CD4-positive, alpha-beta T cell (primary cell): ENCODE measurements at regions not wholly inside any gene's neighbourhood (a gene's known extent, or its start where the extent isn't known, plus 50 kb on each side); places are given as distances from the start of the nearest gene placed in this dataset.

ENCODE experiments used
- ATAC-seq: fragments of 200-7000 bp; cut with Tn5 transposase; one replicate; pipeline ENCODE4 v1.10.0; 2022; ENCODE audit warnings: mild to moderate bottlenecking; ENCODE audit not compliant: poor library complexity
- CTCF ChIA-PET: fragments of 350-600 bp; sonication (Branson Sonifier 250); formaldehyde crosslinking; loops from one replicate; lab custom pipeline; 2021; ENCODE audit warnings: antibody characterized with exemption, inconsistent platforms; lab: Charles Lee
- POLR2A ChIA-PET: fragments of 350-600 bp; sonication (Branson Sonifier 250); formaldehyde crosslinking; loops from one replicate; lab custom pipeline; 2021; ENCODE audit warnings: antibody characterized with exemption, inconsistent platforms; lab: Charles Lee
- DNase-seq, 14 experiments: peaks; one replicate each; pipeline ENCODE4 v3.0.0-alpha.2; 2013 to 2020; ENCODE audit warnings: mixed read lengths in 2 of 14
- H3K27ac ChIP-seq, 2 donors: one replicate each; pipeline versions ENCODE4 v1.5.1 to v1.7.0; 2013; ENCODE audit warnings: low read length in 2 of 2, low read depth in 1 of 2, mild to moderate bottlenecking in 1 of 2
- H3K27me3 ChIP-seq, 2 experiments: 1 replicate in 1 of 2; 2 replicates in 1 of 2; pipeline versions ENCODE4 v1.6.1 to v1.7.0; 2013; ENCODE audit warnings: low read length in 2 of 2, control low read depth in 1 of 2, mild to moderate bottlenecking in 1 of 2, moderate library complexity in 1 of 2; ENCODE audit not compliant: insufficient read depth in 2 of 2, control insufficient read depth in 1 of 2
- H3K36me3 ChIP-seq: one replicate; pipeline ENCODE4 v1.6.1; 2013; ENCODE audit warnings: low read length, control low read depth; ENCODE audit not compliant: insufficient read depth
- H3K4me1 ChIP-seq: one replicate; pipeline ENCODE4 v1.6.1; 2013; ENCODE audit warnings: low read length, control low read depth; ENCODE audit not compliant: insufficient read depth
- H3K4me3 ChIP-seq: one replicate; pipeline ENCODE4 v1.5.1; 2013; ENCODE audit warnings: mild to moderate bottlenecking, low read length, moderate library complexity
- H3K9me3 ChIP-seq, 2 experiments: 1 replicate in 1 of 2; 2 replicates in 1 of 2; pipeline versions ENCODE4 v1.6.1 to v1.7.0; 2013; ENCODE audit warnings: low read length in 2 of 2, mild to moderate bottlenecking in 2 of 2, control low read depth in 1 of 2, moderate library complexity in 1 of 2; ENCODE audit not compliant: control insufficient read depth in 1 of 2, insufficient read depth in 1 of 2
- H3K27ac Mint-ChIP-seq: one replicate; pipeline ENCODE4 v1.8.0; 2020; ENCODE audit warnings: mixed read lengths
- H3K27me3 Mint-ChIP-seq: one replicate; pipeline ENCODE4 v1.8.0; 2021; ENCODE audit warnings: mixed read lengths
- H3K36me3 Mint-ChIP-seq: one replicate; pipeline ENCODE4 v1.8.0; 2021; ENCODE audit warnings: low read depth, mixed read lengths
- H3K4me1 Mint-ChIP-seq: one replicate; pipeline ENCODE4 v1.8.0; 2021; ENCODE audit warnings: low read depth, mixed read lengths
- H3K4me3 Mint-ChIP-seq: one replicate; pipeline ENCODE4 v1.8.0; 2020; ENCODE audit warnings: mild to moderate bottlenecking, mixed read lengths
- H3K9me3 Mint-ChIP-seq: one replicate; pipeline ENCODE4 v1.8.0; 2020; ENCODE audit warnings: mixed read lengths
- CTCF ChIP-seq: fragments of 200-600 bp; IDR thresholded peaks from one replicate; pipeline ENCODE4 v1.8.0; 2022; ENCODE audit warnings: antibody characterized with exemption, mild to moderate bottlenecking
- intact Hi-C, 2 experiments: fragments of 100-400 bp; cut with DNase I in 1 of 2; cut with micrococcal nuclease in 1 of 2; formaldehyde crosslinking; loops; one replicate each; pipeline versions ENCODE4 v1.15.1 to v1.9.0; 2023 to 2025; cut with DNase I, micrococcal nuclease

- no peak overlapping the region for H3K27ac Mint-ChIP-seq
- ChIA-PET POLR2A (no interaction called here), CTCF (no interaction called here)
- DNase-seq (no peak), ATAC-seq (no peak)
- Histone ChIP-seq H3K27ac (no peak overlapping the region), H3K4me3 (no peak overlapping the region), H3K36me3 (no peaks in the 10 kb centered on the region), H3K4me1 (peaks cover 1% of the 10 kb centered on the region), H3K27me3 (no peaks in the 10 kb centered on the region), H3K9me3 (peaks cover 0 to 2% of the 10 kb centered on the region in 2 experiments)
- H3K27me3 Mint-ChIP-seq = no peaks in the 10 kb centered on the region
- H3K4me1 Mint-ChIP-seq = no peaks in the 10 kb centered on the region
- H3K36me3 Mint-ChIP-seq = no peaks in the 10 kb centered on the region
- TF ChIP-seq CTCF = no peak
- no peak overlapping the region for H3K4me3 Mint-ChIP-seq
- no peaks in the 10 kb centered on the region for H3K9me3 Mint-ChIP-seq
- intact Hi-C loops = no loop called here
Observed at GRCh38 chr1:201602413-201603265, 63.7 kb downstream of the NAV1 start.

DNA sequence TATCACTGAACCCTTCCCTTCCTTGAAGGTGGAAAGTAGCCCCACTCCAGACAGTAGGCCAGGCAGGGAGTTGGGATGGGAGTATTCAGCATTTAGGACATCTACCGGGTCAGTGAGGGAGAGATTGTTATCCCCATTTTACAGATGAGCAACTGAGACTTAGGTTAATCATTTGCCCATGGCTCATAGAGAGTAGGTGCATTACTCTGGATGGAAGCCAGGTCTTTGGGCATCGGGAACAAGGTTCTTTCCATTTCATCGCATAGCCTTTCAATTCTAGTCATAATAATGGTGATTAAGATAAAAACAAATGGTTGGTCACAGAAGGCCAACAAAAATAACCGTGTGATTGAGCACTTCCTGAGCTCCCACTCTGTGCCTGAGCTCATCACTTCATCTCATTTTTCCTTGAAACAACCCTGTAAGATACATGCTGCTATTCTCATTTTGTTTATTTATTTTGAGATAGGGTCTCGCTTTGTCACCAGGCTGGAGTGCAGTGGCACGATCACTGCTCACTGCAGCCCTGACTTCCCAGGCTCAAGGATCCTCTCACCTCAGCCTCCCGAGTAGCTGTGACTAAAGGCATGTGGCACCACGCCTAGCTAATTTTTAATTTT, 64.8 kb downstream of the NAV1 start:
- no peaks in the 10 kb centered on the region for H3K36me3 Mint-ChIP-seq
- no peaks in the 10 kb centered on the region for H3K9me3 Mint-ChIP-seq
- H3K27me3 Mint-ChIP-seq = no peaks in the 10 kb centered on the region
- DNase-seq (no peak), ATAC-seq (no peak)
- no peak overlapping the region for H3K27ac Mint-ChIP-seq
- ChIA-PET CTCF (no interaction called here), POLR2A (no interaction called here)
- no peaks in the 10 kb centered on the region for H3K27me3 ChIP-seq
- intact Hi-C loops = no loop called here
- no peak overlapping the region for H3K27ac ChIP-seq
- H3K4me3 Mint-ChIP-seq = no peak overlapping the region
- no peak overlapping the region for H3K4me3 ChIP-seq
- no peaks in the 10 kb centered on the region for H3K9me3 ChIP-seq
- no peaks in the 10 kb centered on the region for H3K4me1 Mint-ChIP-seq
- no peak for TF ChIP-seq CTCF
- no peaks in the 10 kb centered on the region for H3K36me3 ChIP-seq
- H3K4me1 ChIP-seq = no peaks in the 10 kb centered on the region

DNA sequence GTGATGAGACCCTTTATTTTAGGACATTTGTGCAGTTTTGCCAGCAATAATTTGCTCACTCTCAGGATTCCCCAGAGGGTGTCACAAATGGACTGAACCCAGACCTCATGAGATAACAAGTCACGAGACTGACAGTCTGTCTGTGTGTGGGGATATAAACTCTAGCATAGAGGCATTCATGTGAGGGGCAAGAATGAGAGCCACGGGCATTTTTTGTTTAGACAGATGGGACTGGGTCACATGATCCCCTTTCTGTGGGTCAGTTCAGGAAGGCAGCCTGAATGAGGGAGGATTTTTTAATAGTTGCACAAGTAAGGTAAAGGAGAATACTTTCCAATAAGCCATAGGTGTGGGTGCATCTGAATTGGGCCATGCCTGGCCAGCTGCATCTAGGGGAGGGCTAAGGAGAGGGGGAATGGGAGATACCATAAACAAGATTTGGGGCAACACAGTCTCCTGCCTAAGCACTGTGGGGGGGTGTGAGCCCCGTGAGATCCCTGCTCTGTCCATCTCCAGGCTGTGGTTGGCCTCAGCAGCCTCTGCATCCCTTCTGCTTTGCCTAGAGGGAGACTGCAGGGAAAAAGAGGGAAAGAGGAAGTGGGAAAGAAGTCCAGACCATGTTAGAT, 66.6 kb downstream of the NAV1 start:
- Histone ChIP-seq H3K27ac (no peak overlapping the region), H3K4me3 (no peak overlapping the region), H3K9me3 (no peaks in the 10 kb centered on the region), H3K27me3 (no peaks in the 10 kb centered on the region), H3K36me3 (no peaks in the 10 kb centered on the region), H3K4me1 (no peaks in the 10 kb centered on the region)
- DNase-seq = no peak
- H3K36me3 Mint-ChIP-seq = no peaks in the 10 kb centered on the region
- ATAC-seq = no peak
- intact Hi-C loops = no loop called here
- POLR2A ChIA-PET = no interaction called here
- no peaks in the 10 kb centered on the region for H3K4me1 Mint-ChIP-seq
- no peak for TF ChIP-seq CTCF
- CTCF ChIA-PET = no interaction called here
- no peaks in the 10 kb centered on the region for H3K27me3 Mint-ChIP-seq
- H3K9me3 Mint-ChIP-seq = no peaks in the 10 kb centered on the region
- H3K4me3 Mint-ChIP-seq = no peak overlapping the region
- no peak overlapping the region for H3K27ac Mint-ChIP-seq
